Stimulated activated CD4-positive, alpha-beta T cell treated with anti-CD3 and anti-CD28 coated beads, TNF-alpha, amount 100 ng/mL, for 4 hours (primary cell): ENCODE measurements at regions not wholly inside any gene's neighbourhood (a gene's known extent, or its start where the extent isn't known, plus 50 kb on each side); places are given as distances from the start of the nearest gene placed in this dataset.

ENCODE experiments used
- DNase-seq, 3 experiments: peaks; one replicate each; pipeline ENCODE4 v3.0.0-alpha.2; 2020; ENCODE audit warnings: low read depth in 3 of 3

DNA sequence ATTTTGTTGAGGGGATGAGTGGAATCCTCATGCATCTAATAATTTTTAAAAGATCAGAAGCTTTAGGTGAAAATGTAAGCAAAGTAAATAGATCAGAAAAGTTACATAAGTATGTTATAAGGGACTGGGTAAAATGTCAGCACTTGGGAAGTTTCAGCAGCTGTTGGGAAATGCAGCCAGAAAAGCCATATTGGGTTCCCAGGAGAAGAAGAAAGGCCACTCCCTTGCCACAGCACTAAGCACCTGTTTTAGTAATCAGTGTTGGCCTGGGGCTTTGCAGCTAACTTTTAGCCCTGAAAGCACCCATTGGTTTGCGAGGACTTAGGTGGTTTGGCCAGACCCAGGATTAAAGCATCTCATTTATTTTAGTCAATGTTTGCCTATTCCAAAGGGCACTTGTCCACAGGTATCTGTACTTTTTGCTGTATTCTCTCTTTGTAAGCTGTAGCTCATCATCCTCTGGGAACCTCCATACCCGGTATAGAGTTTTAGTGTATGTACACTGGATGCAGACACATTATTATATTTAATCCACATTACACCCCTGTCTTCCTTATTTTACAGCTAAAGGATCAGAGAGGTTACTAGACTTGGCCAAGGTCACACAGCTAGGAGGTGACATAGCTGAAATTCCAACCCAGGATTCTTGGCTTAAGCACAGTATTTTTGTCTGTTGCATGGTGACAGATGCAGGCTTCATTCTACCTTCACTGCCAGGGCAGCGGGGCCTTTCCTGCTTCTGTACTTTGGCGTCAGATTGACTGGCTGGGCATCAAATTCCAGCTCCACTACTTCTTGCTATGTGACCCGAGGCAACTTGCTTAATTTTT lies 127.7 kb upstream of the SESN3 start:
- DNase-seq, result no peak

- DNase-seq, result no peak
Measured at GRCh38 chr11:95354304-95354703, 123.3 kb upstream of the SESN3 start.

- DNase-seq, result no peak
Measured at GRCh38 chr11:95353706-95354105, 122.7 kb upstream of the SESN3 start.

DNA sequence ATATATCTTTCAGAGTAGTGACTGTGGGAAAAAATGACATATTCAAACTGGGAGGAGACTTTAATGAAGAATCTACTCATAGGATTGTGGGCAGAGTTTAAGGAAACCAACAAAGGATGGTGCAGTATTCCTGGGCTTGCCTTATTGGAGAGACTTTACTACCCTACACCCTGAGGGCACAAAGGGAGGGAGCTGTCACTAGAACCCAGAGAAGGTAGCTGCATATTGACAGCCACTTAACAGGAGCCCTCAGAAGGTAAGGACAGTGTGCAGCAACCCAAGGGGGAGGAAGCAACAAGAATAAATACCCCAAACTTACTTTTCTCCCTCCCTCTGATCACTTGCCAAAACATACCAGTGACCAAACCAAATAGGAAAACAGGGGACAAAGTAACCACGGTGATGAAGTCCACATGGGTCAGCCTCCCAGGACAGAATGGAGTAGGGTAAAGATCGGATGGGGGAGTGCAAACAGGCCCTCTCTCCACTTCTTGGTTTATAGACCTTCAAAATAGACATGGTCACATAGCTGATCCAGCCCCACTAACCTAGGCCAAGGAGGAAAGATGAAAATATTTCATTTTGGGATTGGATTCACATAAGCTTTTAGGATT lies 121.8 kb upstream of the SESN3 start:
- no peak for DNase-seq

DNA sequence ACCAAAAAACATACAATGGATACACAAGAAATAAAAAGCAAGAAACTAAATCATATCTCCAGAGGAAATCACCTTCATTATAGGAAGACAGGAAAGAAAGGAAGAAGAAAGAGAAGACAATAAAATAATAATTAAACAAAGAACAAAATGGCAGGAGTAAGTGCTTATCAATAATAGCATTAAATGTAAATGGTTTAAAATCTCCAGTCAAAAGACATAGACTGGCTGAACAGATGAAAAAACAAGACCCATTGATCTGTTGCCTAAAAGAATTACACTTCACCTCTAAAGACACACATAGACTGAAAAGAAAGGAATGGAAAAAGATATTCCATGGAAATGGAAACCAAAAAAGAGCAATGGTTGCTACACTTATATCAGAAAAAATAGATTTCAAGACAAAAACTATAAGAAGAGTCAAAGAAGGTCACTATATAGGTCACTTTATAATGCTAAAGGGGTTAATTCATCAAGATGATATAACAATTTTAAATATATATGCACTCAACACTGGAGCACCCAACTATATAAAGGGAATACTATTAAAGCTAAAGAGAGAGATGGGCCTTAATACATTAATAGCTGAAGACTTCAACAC lies 118.4 kb upstream of the SESN3 start:
- no peak for DNase-seq

GRCh38 chr11:95346265-95346664 lies 115.3 kb upstream of the SESN3 start:
- no peak for DNase-seq

DNA sequence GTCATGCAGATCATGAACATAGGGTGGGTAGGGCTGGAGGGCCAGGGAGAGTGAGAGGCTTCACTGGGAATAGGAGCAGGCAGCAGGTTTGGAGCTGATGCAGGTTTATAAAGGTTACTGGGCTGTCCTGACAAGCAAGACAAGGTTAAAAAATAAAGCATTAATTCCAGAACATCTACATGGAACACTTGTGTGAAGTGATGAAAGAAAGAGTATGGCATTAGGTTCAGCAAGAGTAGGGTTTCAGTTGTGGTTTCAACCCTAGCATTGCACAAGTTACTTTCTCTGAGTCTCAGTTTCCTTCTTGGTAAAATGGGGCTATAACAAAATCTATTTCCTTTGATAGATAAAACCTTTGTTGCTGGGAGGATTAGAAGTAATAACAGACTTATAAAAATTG lies 114.6 kb upstream of the SESN3 start:
- DNase-seq, result no peak

DNA sequence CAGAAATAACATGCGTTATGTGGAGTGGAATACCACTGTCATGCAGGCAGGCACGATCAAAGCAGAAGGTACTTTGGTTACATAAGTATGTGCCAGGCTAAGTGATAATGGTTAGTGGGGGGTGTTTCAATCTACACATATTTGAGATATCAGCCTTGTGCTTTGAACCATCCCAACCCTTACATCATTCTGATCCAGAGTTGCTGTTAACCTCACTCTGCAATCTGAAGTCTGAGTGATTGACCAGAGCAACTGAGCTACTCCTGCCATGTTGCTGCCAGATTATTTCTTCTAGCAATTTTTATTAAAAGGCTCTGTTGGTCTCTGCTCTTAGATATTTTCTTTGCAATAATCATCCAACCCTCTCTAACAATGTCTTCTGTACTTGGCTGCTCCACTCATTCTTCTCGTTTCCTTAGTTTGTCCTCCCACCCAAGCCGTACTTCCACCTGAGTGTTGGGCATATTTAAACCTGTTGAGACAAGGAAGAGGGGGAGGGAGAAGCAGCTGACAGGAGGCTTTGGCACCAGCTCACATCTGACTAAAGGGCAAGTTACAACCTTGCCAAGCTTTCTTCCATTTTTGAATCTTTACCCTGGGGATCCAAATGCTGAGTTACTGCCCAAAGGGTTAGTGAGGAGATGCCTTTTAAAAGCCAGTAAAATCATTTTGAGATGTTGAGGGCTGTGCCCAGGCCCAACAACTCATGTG lies 114.1 kb upstream of the SESN3 start:
- no peak for DNase-seq

GRCh38 chr11:95341221-95341620 lies 110.2 kb upstream of the SESN3 start:
- no peak for DNase-seq

- DNase-seq, result no peak
Measured at GRCh38 chr11:95339086-95339901, 108.3 kb upstream of the SESN3 start.

GRCh38 chr11:95338430-95338991 lies 107.5 kb upstream of the SESN3 start:
- DNase-seq, result no peak

GRCh38 chr11:95337972-95338429 lies 107.0 kb upstream of the SESN3 start:
- DNase-seq, result no peak

DNA sequence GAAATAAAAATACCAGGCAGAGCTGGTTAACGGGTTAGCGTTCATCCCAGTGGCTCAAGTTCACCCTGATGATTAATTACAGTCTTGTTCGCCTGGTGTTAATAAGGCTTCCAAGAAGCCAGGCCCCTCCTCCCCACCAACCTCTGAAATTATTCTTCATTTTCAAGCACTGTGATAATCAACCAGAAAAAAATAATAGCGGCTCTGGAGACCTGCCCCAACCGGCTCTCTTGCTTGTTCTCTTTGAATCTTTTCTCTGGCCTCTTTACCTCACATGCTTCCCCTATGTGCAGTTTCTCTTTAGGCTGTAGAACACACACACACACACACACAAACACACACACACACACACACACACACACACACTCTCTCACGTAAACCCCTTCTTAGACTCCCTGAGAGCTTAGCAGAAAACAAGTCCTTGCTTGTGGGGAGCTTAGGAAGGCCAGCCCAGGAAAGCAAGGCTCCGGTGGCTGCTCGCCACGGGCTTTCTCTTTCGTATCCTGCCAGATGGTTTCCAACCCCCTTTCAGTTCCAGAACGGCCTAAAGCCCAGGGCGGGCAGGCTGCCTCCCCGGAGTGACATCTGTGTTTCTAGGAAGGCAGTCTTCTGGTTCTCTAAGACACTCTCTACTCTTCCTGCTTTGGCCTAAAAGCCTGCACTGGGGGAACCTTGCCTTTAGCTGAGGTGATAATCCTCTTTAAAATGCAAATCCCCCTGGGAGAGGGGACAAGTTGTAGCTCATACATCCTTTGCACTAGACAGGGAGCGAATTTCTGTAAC lies 106.4 kb upstream of the SESN3 start:
- DNase-seq, result peak in 2 of 3 experiments; percentile 16 to 20

- no peak for DNase-seq
Measured at GRCh38 chr11:95335989-95336388, 105.0 kb upstream of the SESN3 start.

GRCh38 chr11:95331161-95331560 lies 100.2 kb upstream of the SESN3 start:
- no peak for DNase-seq

DNA sequence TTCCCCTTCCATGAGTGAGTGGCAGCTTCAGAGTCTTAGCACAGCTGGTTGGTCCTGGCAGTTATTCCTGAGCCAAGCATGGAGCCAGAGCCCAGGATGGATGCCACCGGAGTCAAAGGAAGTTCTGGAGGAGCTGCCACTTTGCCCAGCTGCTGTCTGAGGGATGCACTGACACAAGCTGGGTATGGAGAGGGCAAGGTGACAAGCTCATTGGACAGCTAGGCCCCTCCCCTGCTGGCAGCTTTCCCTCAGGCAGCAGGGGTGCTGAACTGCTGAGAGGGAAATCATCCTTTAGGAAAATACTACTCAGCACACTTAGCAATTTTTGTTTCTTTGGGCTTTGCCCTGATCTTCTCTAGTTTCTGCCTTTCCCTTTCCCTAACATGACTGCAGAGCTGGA lies 99.3 kb upstream of the SESN3 start:
- no peak for DNase-seq

DNA sequence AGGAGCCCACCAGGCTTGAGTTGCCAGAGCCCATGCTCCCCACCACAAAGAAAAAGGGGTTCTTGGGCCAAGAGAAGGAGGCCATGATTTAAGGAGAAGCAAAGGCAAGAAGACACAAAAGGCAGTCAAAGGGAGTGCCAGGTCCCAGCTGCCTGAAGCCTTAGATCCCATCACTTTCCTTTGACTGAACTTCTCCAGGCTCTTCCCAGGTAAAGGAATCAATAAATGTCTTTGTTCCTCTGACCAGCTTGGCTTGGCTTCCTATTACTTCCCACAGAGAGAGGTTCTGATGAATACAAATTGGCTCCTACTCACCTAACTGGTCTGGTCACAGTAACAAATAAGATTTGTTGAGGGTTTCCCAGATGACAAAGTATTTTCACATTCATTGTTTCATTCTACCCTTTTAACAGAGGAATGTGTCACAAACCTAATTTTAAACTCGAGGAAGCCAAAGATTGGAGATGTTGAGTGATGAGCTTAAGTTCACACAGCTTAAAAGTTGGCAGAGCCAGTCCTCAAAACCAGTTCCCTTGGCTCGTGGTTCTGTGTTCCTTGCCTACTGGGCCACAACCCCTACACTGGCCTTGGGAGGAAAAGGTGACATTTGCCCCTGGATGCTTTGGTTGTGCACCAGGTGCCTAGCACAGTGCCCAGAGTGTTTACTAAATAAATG lies 96.4 kb upstream of the SESN3 start:
- no peak for DNase-seq

DNA sequence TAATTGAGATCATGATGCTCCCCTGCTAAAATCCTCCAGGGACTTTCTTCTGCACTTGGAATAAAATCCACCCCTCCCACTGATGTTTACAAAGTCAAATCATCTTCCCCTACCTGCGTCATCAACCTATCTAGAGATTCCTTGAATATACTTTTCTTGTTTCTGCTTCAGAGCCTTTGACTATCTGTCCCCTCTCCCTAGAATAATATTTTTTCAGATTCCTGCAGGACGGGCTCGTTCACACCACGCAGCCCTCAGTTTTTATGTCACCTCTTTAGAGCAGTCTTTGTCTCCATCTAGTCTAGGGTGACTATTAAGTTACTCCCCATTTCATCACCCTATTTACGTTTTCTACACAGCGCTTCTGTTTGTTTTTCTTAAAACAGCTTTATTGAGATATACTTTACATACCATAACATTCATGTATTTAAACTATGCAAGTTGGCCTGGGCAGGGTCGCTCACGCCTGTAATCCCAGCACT lies 94.8 kb upstream of the SESN3 start:
- DNase-seq, result no peak

DNA sequence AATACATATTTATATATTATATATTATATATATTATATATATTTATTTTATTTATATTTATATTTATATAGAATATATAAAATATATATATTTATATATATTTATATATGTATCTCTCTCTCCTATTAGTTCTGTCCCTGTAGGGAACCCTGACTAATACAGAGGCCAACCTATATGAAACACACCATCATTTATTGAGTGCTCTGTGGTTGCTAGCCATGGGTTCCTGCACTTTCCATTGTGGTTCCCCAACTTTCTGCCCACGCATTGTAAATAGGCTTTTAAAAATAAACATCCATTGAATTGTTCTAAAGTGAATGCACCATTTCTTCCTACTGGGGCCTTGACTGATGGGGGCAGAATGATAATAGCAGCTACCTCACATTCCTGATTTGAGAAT lies 93.8 kb upstream of the SESN3 start:
- DNase-seq, result no peak

DNA sequence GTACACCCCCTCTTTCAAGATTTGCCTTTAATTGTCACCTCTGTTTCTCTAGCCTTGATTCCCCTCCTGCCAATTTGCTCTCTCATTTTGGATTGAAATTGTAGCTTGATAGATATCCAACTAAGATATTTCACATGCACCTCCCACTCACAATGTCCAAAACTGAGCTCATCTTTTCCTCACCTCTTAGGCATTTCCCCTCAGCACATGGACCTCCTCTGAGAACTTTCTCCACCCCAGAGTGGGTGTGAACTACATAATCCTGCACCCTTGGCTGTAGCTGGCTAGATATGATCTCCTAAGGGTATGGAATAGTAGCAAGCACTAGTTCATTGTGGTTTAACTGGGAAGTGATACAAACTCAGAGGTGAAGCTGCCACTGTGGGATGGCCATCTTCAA lies 91.5 kb upstream of the SESN3 start:
- no peak for DNase-seq
